ENCODE measurements at regions not wholly inside any gene's neighbourhood (a gene's known extent, or its start where the extent isn't known, plus 50 kb on each side); places are given as distances from the start of the nearest gene placed in this dataset.

DNA sequence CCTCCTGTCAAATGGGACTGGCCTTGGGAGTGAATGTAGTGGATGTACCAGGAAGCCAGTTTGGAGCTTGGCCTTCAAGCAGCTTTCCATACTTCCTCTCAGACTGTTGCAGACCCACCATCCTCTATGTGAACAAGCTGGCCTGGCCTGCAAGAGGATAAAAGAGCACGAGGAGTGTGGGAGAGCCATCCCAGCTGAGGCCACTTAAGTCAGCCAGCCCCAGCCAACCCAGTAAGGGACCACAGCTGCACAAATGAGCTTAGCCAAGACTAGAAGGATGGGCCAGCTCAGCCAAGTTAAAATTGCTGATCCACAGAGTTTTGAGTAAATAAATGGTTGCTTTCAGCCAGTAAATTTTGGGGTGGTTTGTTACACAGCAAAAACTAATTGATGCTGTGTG lies 156.9 kb upstream of the SOX4 start:
- no peak for DNase-seq

DNA sequence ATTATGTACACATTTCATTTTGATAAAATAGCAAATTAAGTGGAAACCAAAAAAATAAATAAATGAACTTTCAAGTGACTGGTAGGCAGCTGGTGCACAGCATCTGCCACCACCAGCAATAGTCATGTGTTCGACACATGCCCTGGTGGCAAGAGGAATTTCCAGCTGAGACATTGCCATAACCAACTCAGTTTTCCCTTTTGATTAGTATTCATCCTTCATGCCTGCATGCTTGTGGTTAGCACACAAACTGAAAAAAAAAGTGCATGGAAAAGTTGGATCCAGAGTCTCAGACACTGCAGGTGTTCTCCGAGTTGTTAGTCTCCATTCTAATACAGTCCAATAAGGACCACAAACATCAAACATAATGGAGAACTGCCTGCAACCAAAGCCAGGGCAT lies 156.0 kb upstream of the SOX4 start:
- no peak for DNase-seq

DNA sequence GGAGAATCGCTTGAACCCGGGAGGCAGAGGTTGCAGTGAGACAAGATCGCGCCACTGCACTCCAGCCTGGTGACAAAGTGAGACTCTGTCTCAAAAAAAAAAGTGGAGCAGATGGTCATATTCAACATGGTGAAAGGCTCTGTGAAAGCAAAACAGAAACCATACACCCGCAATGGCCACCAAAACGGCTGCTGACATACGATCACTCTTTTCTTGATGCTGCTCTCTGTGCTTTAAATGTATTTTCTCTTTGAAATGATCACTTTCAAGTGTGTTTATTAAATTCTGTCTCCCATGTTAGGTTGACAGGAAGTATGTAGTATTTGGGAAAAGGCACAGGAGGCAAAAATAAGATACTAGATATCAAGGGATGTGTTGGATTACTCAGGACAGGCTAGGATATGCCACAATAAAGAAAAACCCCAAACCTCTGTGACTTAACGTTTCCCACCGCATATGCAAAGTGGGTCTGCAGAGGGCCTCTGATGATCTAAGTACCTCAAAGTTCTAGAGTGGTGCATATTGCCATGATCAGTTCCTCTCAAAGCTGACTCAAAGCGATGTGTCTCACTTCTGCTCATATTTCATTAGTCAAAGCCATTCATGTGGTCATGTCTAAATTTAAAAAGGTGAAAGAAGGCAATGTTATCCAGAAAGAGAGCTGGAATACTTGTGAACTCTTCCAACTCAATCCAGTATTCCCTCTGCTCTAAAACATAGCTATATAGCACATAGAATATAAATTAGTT lies 155.1 kb upstream of the SOX4 start:
- no peak for DNase-seq

DNA sequence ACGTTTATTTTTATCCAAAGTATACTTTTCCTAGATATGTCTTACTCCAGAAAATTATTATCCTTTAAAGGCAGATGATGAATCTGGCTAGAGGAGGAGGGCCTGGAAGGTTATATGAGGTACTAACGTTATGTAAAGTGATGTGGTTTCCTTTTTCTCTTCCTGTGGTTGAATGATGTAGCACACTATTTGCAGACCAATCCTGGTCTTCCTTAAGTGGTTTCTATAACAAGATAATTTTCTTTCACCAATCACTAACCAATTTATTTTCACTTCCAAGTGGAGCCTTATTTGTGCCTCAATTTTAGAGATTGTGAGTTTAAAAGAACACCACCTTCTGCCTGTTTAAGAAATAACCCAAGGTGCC lies 154.6 kb upstream of the SOX4 start:
- DNase-seq: no peak

DNA sequence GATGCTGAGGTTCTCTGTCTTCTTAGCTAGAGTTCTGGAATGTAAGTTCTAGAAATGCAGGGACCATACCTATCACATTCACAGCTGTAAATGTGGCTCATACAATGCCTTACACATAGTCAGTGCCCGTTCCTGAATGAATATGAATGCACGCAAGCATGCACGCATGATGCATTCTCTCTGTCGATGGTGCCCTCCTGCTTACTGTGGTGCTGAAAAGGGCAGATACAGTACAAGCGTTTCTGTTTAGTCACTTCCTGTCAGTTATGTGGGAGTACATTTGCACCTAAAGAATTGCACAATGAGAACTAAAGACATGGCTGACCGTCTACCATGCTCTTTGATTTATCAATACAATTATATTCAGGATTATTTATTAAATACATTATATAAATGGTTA lies 152.2 kb upstream of the SOX4 start:
- DNase-seq: no peak

DNA sequence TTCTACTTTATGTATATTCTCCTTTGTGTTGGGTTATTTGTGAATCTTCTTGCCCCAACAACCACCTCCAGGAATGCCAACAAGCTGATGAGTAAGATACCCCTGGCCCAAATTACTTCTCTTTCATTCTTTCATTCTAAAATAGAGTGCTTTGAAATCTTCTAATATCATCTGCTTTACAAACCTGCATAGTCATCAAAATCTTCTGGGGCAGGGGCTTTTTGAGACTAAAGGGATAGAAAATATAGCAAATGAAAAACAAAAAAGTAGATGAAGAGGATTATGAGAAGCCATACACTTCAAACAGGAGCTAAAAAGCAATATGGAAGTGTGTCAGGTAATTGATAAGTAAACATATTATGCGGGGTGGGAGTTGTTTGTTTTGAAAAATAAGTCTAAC lies 150.7 kb upstream of the SOX4 start:
- no peak for DNase-seq

DNA sequence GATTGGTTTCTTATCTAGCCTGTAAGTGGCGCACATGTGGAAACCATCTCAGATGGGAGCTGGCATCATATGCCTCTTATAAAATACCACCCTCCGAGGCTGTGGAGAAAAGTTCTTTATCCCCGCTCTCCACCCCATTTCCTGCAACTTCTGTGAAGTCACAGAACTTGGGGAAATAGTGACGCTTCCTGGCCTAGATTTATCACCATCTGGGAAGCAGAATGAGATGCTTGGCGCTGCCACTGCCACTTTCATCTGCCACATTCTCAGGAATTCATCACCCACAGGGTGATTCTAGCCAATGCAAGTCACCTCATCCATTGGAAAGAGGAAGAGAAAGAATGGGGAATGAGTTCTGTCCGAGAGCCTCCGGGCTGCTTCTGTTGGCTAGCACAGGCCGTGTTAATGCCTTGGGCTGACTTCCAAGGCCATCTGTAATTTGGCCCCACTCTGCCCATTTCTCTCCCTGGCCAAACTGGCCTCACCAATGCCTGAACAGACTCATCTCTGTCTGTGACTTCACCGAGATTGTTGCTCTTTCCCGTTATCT lies 148.8 kb upstream of the SOX4 start:
- DNase-seq: no peak

DNA sequence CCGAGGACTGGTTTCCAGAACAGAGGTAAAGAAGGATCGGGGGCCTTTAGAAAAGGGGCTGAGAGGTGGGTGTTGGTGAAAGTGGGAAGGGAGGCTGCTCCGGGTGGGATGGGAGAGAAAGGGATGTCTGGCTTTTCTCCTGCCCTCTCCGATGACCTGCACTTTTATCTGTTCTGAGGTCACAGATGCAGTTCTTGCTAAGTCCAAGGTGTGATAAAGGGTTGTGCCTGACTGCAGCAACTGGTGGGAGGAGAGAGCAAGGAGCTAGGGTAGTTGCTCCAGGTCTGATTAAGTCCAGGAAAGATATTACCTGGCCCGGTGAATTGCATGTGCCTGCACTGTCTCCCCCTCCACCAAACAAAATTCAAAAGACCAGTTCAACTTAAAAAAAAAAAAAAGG lies 145.6 kb upstream of the SOX4 start:
- DNase-seq: no peak

DNA sequence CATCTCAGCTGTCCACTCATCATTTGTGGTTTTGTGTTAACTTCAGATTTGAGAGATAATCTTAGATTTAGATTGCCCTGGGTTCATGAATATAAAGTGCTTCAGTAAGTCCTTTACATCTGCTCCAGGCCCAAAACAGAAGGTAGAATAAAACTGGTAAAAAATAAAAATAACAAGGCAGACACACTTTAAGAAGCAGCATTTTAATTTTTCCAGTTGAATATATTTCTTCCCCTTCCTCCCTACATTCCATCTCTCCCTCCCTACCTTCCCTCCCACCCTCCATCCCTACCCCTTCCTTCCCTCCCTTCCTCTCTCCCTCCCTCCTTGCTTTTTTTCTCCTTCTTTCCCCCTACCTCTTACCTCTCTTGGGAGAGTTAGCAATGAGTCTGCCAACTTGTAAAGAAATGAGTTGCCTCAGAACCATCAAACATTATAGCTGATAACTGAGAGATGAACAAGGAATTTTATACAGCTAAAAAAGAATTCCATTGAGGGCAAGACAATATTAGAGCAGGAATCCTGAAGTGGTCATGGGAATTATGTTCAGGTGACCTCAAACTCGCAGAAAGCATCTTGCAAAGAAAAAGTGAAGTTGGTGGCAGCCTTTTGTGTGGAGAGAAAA lies 145.0 kb upstream of the SOX4 start:
- no peak for DNase-seq

DNA sequence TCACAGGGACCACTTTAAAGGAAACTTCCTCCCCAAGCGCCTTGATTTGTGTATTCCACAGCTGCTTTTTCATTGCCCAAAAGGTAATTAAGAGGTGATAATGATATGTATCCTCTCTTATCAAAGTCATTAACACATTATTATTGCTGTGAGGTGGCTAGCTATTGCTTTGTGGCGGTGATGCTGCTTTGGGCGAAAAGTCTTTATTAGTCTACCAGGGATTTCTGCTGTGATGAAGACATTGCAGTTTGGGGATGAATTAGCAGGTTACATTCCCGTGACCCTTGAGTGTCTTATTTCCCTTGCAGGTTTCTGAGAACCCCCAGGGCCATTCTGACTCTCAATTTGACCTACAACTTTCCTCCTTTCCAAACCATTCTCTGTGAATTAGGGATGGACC lies 143.4 kb upstream of the SOX4 start:
- no peak for DNase-seq

DNA sequence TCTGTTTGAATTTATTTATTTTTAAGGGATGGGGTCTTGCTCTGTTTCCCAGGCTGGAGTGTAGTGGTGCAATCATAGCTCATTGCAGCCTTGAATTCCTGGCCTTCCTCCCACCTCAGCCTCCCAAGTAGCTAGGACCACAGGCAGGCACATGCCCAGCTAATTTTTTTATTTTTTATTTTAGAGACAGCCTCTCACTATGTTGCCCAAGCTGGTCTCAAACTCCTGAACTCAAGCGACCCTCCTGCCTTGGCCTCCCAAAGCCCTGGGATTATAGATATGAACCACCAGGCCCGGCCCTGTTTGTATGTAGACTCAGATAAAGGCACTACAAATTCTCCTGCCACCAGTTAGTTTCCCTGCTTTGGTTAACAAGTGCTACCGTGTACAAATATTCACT lies 142.9 kb upstream of the SOX4 start:
- DNase-seq: no peak

DNA sequence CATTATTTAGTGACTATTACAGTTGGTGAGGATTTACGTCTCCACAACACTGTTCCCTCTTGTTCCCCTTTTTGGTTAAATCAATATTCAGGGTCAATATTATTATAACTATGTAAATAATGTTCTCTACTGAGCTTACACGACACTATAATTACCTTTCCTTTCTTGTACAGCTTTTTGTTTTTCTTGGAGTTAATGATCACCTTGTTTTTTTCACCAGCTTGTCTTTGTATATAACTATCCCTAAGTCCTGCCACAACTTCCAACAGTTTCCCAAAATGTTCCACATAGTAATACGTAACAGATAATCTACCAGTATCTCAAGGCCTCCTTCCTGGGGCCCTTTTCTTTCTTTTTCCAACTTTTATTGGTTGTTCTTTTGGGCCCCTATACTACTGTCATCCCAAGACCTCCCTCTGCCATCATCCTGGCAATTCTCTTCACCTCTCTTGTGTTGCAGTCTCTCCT lies 142.0 kb upstream of the SOX4 start:
- peak; percentile 48 for DNase-seq

DNA sequence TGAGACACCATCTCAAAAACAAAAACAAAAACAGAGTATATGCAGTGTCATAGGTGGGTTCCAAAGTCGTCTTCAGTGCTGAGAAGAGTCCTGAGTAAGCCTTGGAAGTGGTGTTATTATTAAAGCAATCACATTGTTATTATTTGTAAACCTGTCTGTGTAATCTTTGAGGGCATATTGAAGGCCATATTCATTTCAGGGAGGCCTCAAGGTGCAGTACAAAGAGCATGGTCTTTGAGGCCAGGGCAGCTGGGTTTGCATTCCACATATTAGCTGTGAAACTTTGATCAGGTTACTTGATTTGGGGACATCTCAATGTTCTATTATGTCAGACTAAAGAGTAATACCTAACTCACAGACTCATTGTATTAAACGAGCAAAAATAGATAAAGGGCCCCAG lies 139.3 kb upstream of the SOX4 start:
- no peak for DNase-seq

DNA sequence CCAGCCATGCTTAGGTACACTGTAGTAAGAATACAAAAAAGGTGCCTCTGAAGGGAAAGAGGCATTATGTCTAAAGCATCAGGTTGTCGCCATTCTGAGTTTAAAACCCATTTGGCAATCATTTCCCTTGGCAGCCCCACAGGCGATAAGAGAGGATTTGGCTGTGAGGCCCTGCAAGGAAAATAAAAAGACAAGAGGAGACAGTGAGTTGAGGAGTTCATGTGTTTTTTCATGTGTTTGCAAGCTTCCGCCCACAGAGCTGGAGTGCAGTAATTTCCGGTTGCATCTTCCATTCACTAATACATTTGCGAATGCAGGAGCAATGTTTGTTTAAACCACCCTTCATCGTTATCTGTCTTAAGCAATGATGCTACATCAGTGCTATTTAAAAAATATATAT lies 138.5 kb upstream of the SOX4 start:
- DNase-seq: no peak

DNA sequence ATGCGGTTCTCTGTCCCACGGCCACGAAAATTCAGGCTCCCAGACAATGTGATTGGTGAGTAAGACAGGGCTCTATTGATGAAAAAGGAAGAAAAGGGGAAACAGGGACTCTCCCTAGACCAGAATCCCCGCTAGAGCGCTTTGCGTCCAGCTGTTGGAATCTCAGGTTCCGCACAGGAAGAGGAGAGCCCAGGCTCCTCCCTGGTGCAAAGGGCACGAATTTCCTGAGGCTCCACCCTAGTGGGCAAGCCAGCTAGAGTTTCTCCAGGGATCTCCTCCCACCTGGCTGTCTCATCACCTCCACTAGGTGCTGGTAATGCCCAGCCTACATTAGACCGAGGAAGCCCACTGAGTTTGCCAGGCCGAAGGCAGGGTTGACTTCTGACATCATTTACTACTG lies 135.9 kb upstream of the SOX4 start:
- no peak for DNase-seq

DNA sequence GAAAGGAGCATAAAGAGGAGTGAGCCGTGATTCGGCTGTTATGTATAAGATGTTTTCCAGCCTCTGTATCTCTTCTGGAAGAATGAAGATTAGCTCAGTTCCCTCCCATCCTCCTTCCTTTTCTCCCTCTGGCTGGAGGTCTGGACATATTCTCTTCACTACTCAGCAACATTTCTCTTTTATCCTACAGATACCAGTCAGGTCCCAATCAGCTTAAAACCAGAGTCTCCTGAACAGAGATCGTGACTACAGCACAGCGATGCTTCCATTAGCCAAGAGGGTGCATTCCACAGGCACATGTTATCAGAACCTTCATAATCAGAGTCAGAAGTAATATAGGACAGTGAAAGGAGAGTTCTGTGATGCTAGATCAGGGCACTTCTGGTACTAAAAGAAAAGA lies 133.9 kb upstream of the SOX4 start:
- no peak for DNase-seq

DNA sequence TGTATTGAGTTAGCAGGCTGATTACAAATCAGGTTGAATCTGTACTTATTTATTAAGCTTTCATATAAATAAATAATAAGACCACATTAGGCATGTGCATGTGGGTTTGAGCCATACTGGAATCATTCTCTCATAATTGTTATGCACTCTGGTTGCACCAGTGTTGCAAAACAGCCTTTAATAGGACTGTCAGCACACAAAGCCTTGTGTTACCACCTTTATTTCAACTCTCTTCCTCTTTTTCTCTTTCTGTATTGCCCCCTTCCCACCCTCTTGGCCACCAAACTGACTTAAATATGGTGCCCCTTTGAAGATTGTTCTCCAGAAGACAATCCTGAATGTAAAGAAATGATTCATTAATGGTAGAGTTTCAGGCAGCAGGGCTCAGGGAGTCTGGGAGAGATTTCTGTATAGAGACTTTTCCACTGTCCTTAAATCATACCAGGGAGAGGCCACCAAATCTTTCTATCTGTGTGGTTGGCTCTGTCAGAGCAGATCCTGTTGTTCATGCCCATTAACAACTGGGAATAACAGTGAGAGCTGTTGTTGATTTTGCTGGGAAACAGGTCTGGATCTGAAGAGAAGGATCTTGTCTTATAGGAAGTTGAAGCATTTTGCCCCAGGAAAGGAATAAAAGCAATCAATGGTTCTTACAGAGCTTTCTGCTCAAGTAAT lies 131.6 kb upstream of the SOX4 start:
- no peak for DNase-seq

DNA sequence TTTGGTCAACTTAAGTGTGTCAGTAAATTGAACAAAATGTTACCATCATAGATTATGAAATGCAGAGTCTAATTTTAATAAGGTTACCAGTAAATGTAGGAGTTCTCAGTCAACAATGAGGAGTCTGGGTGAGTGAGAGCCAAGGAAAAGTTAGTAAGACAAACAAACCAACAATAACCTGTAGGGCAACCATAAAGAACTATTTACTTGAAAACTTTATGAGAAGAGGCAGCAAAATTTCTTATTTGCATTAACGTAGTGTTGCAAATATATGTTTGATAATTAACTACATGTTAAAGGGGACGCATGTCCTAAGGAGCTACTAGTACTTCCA lies 131.1 kb upstream of the SOX4 start:
- no peak for DNase-seq

DNA sequence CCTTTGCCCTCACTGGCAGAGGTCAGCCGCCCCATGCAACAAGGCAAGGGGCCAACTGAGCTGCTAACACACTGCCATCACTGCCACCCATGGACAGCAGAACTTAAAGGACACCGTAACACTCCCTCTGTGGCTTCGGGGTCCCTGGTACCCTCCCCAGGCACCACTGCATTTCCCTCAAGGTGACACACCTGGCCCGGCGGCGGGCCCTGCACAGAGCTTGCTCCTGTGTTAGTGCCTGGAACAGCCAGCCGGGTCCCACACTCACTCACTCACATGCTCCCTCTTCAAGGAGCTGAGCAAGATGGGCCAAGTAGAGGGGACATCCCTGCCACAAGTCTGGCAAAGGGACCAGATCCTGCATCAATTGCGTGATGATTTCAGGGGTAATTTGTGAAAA lies 126.5 kb upstream of the SOX4 start:
- DNase-seq: no peak

DNA sequence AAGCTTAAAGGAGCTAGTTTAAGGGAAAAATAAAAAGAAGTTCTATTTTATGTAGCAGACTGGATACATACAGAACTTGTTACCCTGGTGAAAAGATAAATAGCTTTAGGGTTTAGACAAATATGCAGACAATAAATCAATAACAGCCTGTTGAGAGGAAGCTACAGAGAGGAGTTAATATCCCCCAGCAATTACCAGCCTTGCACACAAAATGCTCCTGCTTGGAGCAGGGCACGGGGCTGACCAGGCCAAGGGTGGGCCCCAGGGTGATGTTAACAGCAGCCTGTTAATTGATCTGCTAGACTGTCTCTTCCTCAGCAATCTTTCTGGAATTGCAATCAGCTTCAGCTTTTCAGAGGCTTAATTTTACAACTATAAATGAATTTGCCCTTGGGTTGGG lies 125.1 kb upstream of the SOX4 start:
- no peak for DNase-seq

DNA sequence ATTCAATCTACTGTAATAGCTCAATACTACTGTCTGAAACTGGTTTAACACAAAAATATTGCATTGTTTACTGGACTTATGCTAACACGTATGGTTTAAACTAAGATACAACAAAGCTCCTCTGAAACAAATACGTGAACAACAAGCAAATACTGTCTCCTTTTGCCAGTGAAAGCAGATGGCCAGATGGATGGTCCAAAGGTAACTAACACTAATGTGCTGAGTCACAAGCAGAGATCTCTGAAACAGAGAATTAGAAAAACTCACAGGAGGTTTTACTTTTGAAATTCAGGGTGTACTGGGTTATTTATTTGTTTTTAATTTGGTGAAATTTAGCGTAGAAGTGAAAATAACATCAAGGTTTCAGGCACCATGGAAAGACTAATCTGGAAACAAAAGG lies 124.3 kb upstream of the SOX4 start:
- no peak for DNase-seq

DNA sequence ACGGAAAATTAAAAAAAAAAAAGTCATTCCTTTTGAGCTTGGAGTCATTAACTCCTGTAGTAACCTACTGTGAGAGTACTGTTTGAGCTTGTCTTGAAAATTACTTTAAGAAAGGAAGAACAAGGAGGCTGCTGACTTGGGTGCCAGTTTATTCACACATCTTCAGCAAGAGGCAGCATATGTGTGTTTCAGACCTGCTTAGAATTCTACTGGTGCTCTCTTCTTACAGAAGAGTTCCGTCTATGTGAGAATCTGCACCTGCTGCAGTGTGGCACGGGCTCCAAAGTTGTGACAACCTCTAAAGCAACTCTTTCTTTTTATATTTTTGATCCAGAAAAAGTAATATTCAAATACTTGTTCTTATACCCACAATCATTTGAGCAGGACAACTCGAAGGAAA lies 117.4 kb upstream of the SOX4 start:
- DNase-seq: no peak

DNA sequence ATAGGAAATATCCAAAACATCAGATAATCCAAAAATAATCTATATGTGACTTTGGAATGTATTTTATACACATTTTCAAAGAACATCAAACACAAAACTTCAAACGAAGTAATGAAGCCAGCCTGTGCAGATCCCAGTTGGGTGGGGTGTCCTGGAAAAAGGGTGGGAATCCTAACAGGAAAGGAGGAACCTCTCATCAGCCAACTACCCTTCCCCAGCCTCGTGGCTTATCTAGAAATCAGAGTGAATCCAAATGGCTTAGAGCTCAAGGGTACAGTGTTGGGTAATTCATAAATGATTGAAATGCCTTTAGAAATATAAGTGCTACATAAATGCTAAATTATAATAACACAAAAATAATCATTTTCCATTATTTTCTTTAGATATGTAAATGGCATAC lies 115.1 kb upstream of the SOX4 start:
- no peak for DNase-seq

DNA sequence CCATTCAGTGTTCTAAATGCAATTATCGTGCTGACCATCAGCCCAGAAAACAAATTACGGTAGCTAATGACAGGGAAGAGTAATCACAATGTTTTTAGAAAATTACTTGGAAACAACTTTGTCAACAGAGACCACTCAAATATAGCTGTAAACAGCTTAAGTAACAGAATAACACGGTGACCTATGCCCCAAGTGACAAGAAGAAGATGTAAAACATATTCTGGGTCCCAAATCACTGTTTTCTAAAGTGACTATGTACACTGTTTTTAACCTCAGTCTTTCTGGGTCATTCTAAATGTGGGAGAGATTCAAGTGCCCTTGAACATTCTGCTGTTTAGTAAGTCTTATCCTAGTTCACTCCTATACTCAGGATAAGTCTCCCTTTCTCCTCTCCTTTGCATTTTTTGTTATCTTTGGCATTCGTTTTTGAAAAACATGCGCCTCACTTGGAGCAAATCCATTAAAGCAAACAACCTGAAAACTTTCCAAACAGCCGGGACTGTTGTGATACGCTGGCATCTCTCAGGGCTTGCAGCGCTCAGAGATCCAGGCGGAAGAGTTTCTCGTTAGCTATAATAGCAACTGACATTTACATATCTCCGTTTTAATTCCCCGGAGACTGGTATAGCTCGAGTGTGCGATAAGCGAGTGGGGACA lies 114.5 kb upstream of the SOX4 start:
- no peak for DNase-seq

All from NCI-H2081 treated with DMSO at 0.1 percent for 48 hours (cell line).